OCI-LY7 (cell line): ENCODE measurements at regions not wholly inside any gene's neighbourhood (a gene's known extent, or its start where the extent isn't known, plus 50 kb on each side); places are given as distances from the start of the nearest gene placed in this dataset.

Experiments
- BruUV-seq: library from RNA; stranded (reverse); fragments of 400-500 nt; replicated peaks from 2 replicates; lab custom pipeline; 2021; lab: Mats Ljungman, UMichigan
- CTCF ChIA-PET: fragments of 300-600 bp; sonication (Branson Sonifier 250); formaldehyde crosslinking; loops from one replicate; lab custom pipeline; 2022; ENCODE audit warnings: antibody characterized with exemption; ENCODE audit not compliant: unreplicated experiment; lab: Charles Lee
- POLR2A ChIA-PET: fragments of 300-600 bp; sonication (Branson Sonifier 250); formaldehyde crosslinking; loops from one replicate; lab custom pipeline; 2022; ENCODE audit warnings: antibody characterized with exemption; lab: Charles Lee
- DNase-seq: peaks from one replicate; pipeline ENCODE4 v3.0.0-alpha.2; 2015; ENCODE audit warnings: low spot score
- H2AFZ ChIP-seq: fragments of 200-600 bp; sonication (generic), shearing (Covaris generic); 2 replicates; pipeline ENCODE4 v1.6.1; 2014; ENCODE audit warnings: mild to moderate bottlenecking, antibody characterized with exemption, low read length, moderate library complexity
- H3K27ac ChIP-seq: fragments of 200-600 bp; sonication (generic); 2 replicates; pipeline ENCODE4 v1.5.1; 2014; ENCODE audit warnings: mixed run types, low read depth, mild to moderate bottlenecking, moderate library complexity, low read length, inconsistent platforms; ENCODE audit not compliant: poor library complexity, severe bottlenecking
- H3K36me3 ChIP-seq: fragments of 200-600 bp; sonication (generic); 2 replicates; pipeline ENCODE4 v1.6.1; 2014; ENCODE audit warnings: mild to moderate bottlenecking, antibody characterized with exemption, low read length, moderate library complexity, mixed read lengths; ENCODE audit not compliant: insufficient read depth
- H3K4me1 ChIP-seq: fragments of 200-600 bp; sonication (generic); 2 replicates; pipeline ENCODE4 v1.5.1; 2014; ENCODE audit warnings: mild to moderate bottlenecking, low read length; ENCODE audit not compliant: insufficient read depth, poor library complexity, severe bottlenecking
- H3K4me2 ChIP-seq: fragments of 200-600 bp; sonication (generic); 2 replicates; pipeline ENCODE4 v1.6.1; 2014; ENCODE audit warnings: mild to moderate bottlenecking, low read length
- H3K4me3 ChIP-seq: fragments of 200-600 bp; sonication (generic); 2 replicates; pipeline ENCODE4 v1.5.1; 2014; ENCODE audit warnings: mild to moderate bottlenecking, low read depth, low read length; ENCODE audit not compliant: poor library complexity, severe bottlenecking
- H3K79me2 ChIP-seq: fragments of 200-600 bp; sonication (generic); 2 replicates; pipeline ENCODE4 v1.6.1; 2016; ENCODE audit warnings: low read depth, mild to moderate bottlenecking, low read length, moderate library complexity, mixed read lengths; ENCODE audit not compliant: insufficient read depth
- H3K9me2 ChIP-seq: fragments of 200-600 bp; sonication (generic); 2 replicates; pipeline ENCODE4 v1.6.1; 2016; ENCODE audit warnings: mild to moderate bottlenecking, low read length, mixed read lengths; ENCODE audit not compliant: insufficient read depth
- H3K9me3 ChIP-seq: fragments of 200-600 bp; sonication (generic); 2 replicates; pipeline ENCODE4 v1.6.1; 2014; ENCODE audit warnings: mild to moderate bottlenecking, mixed run types, low read length, mixed read lengths
- H4K20me1 ChIP-seq: fragments of 200-600 bp; sonication (generic); 2 replicates; pipeline ENCODE4 v1.6.1; 2014; ENCODE audit warnings: mild to moderate bottlenecking, antibody characterized with exemption, low read length, moderate library complexity, mixed read lengths; ENCODE audit not compliant: insufficient read depth
- EZH2phosphoT487 ChIP-seq: fragments of 200-600 bp; sonication (generic); IDR thresholded peaks from 2 replicates; pipeline ENCODE4 v1.6.1; 2018; ENCODE audit warnings: low read depth, borderline replicate concordance, mild to moderate bottlenecking, mixed run types, antibody characterized with exemption, low read length, moderate library complexity, mixed read lengths
- intact Hi-C: fragments of 100-400 bp; cut with micrococcal nuclease; formaldehyde crosslinking; loops from one replicate; pipeline ENCODE4 v1.10.0; 2022; ENCODE audit not compliant: unreplicated experiment
- TF ChIP-seq, protein P1 (sequence below): fragments of 200-600 bp; sonication (generic); conservative IDR thresholded peaks from 2 replicates; pipeline ENCODE4 v1.5.1; 2014; ENCODE audit warnings: mild to moderate bottlenecking, antibody characterized with exemption, low read length, moderate library complexity, mixed read lengths

DNA sequence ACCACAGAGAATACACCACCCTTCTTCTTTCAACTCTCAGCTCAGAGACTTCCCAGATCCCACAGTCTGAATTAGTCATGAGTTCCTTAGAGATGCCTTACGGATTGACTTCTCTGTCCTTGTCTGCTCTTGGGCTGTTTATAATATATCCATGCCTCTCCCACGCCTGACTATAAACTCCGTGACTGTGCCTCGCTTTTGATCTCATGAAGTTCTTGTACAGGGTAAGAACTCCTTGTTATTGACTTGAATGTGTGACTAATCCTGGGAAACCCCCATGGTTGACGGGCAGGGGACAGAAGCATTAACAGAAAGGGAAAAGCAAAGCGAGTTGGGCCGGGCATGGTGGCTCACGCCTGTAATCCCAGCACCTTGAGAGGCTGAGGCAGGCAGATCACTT lies 62.4 kb upstream of the POU2AF1 start:
- no peaks in the 10 kb centered on the region for H3K36me3 ChIP-seq
- H4K20me1 ChIP-seq: no peaks in the 10 kb centered on the region
- no peak overlapping the region for H2AFZ ChIP-seq
- POLR2A ChIA-PET: interaction anchor here (0.7 kb wide), 1 partner anchor 604 kb away, joined by 3 read pairs; no protein-coding TSS in a partner anchor
- no peak for TF ChIP-seq EZH2phosphoT487
- TF ChIP-seq, protein P1, sequence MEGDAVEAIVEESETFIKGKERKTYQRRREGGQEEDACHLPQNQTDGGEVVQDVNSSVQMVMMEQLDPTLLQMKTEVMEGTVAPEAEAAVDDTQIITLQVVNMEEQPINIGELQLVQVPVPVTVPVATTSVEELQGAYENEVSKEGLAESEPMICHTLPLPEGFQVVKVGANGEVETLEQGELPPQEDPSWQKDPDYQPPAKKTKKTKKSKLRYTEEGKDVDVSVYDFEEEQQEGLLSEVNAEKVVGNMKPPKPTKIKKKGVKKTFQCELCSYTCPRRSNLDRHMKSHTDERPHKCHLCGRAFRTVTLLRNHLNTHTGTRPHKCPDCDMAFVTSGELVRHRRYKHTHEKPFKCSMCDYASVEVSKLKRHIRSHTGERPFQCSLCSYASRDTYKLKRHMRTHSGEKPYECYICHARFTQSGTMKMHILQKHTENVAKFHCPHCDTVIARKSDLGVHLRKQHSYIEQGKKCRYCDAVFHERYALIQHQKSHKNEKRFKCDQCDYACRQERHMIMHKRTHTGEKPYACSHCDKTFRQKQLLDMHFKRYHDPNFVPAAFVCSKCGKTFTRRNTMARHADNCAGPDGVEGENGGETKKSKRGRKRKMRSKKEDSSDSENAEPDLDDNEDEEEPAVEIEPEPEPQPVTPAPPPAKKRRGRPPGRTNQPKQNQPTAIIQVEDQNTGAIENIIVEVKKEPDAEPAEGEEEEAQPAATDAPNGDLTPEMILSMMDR: no peak
- H3K9me2 ChIP-seq: no peaks in the 10 kb centered on the region
- no peak overlapping the region for H3K4me3 ChIP-seq
- CTCF ChIA-PET: interaction anchor here (0.9 kb wide), 1 partner anchor 15 kb away, joined by 3 read pairs; no protein-coding TSS in a partner anchor
- peaks cover 79% of the 10 kb centered on the region for H3K4me1 ChIP-seq
- intact Hi-C loops: loop anchor here (10.0 kb wide), 1 partner anchor 1237 kb away; no protein-coding TSS in a partner anchor
- no peaks in the 10 kb centered on the region for H3K9me3 ChIP-seq
- no peak for DNase-seq
- no TSS peak for BruUV-seq
- no peaks in the 10 kb centered on the region for H3K79me2 ChIP-seq
- no peak overlapping the region for H3K4me2 ChIP-seq
- no peak overlapping the region for H3K27ac ChIP-seq

DNA sequence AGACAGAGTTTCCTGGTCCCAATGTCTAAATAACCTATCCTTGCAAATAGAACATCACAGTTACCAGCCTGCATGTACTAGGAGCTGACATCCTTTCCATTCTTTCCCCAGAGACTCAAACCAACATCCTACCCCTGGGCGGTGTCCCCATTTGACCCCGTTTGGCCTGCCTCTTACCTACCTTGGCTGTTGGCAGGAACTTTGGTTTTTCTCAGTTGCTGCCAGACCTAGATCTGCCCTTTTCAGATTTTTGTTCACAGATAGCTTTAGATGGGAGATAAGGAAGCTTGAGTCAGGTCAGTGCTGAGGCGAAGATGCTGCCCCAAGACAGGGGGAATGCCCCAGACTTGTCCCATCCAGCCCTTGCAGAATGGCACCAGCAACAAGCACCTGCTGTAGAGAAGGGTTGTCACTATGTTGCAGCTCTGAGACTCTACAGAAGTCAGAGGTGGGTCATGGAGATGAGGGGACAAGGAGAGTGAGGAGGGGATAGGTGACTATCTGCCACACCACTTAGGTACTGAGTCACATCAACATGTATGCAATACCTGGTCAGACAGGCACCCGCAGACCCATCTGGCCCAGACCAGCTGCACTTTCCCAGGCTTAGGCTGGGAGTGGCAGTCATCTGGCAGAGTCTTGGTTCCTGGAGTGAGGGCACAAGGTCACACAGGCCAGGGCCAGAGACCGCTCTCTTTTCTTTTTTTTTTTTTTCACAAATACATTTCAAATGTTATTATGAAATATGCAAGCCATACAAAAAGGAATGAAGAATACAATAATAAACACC lies 61.5 kb upstream of the POU2AF1 start:
- POLR2A ChIA-PET: interaction anchor here (0.6 to 3.8 kb wide), 5 partner anchors 12 to 331 kb away, joined by 3 to 39 read pairs (median 4); no protein-coding TSS in a partner anchor
- TF ChIP-seq, protein P1: no peak
- TF ChIP-seq EZH2phosphoT487: no peak
- H3K9me2 ChIP-seq: no peaks in the 10 kb centered on the region

More for the DNA sequence above, 61.5 kb upstream of the POU2AF1 start:
- Histone ChIP-seq H3K27ac (peak overlapping the region; percentile 86), H3K4me3 (no peak overlapping the region), H3K4me2 (peak overlapping the region; percentile 70), H2AFZ (peak overlapping the region; percentile 78; the same call in 1 of the 2 replicates), H3K9me3 (no peaks in the 10 kb centered on the region), H4K20me1 (no peaks in the 10 kb centered on the region), H3K79me2 (no peaks in the 10 kb centered on the region), H3K36me3 (no peaks in the 10 kb centered on the region), H3K4me1 (peaks cover 79% of the 10 kb centered on the region)
- no peak for DNase-seq
- CTCF ChIA-PET: interaction anchor here (0.5 kb wide), 1 partner anchor 1156 kb away, joined by 3 read pairs; no protein-coding TSS in a partner anchor
- BruUV-seq: no TSS peak
- intact Hi-C loops: loop anchor here (10.0 kb wide), 1 partner anchor 1236 kb away; no protein-coding TSS in a partner anchor
